OCI-LY3 (cell line): ENCODE measurements at regions not wholly inside any gene's neighbourhood (a gene's known extent, or its start where the extent isn't known, plus 50 kb on each side); places are given as distances from the start of the nearest gene placed in this dataset.

ENCODE experiments used
- H2AFZ ChIP-seq: fragments of 200-600, 300-600 bp; shearing (Covaris generic); 2 replicates; pipeline ENCODE4 v1.6.0; 2014; ENCODE audit warnings: antibody characterized with exemption, low read depth, low read length
- H3K27ac ChIP-seq: fragments of 200-600, 300-600 bp; sonication (generic); 2 replicates; pipeline ENCODE4 v1.5.1; 2014; ENCODE audit warnings: mild to moderate bottlenecking, low read length, moderate library complexity, mixed read lengths
- H3K27me3 ChIP-seq: fragments of 200-600, 300-600 bp; sonication (generic); 2 replicates; pipeline ENCODE4 v1.6.1; 2014; ENCODE audit warnings: low read depth, low read length, mixed read lengths
- H3K36me3 ChIP-seq: fragments of 200-600, 300-600 bp; sonication (generic); replicated peaks from 2 replicates; pipeline ENCODE3; 2014; ENCODE audit warnings: low read depth, low read length, mixed read lengths
- H3K4me1 ChIP-seq: fragments of 300-600, 200-600 bp; sonication (generic); 2 replicates; pipeline ENCODE4 v1.6.1; 2014; ENCODE audit warnings: low read length, mixed read lengths
- H3K4me2 ChIP-seq: fragments of 200-600, 300-600 bp; sonication (generic); 2 replicates; pipeline ENCODE4 v1.6.1; 2014; ENCODE audit warnings: low read length, mixed read lengths
- H3K4me3 ChIP-seq: fragments of 300-600, 200-600 bp; sonication (generic); 2 replicates; pipeline ENCODE4 v1.5.1; 2014; ENCODE audit warnings: antibody characterized with exemption, mild to moderate bottlenecking, low read length, moderate library complexity
- H3K79me2 ChIP-seq: fragments of 300-600, 200-600 bp; shearing (Covaris generic); 2 replicates; pipeline ENCODE4 v1.6.1; 2014; ENCODE audit warnings: mild to moderate bottlenecking, low read length, mixed read lengths
- H3K9ac ChIP-seq: fragments of 300-600, 200-600 bp; shearing (Covaris generic); 2 replicates; pipeline ENCODE4 v1.6.0; 2014; ENCODE audit warnings: mild to moderate bottlenecking, low read length, moderate library complexity
- H3K9me3 ChIP-seq: fragments of 200-600, 300-600 bp; shearing (Covaris generic); 2 replicates; pipeline ENCODE4 v1.6.1; 2014; ENCODE audit warnings: low read length, mixed read lengths; ENCODE audit not compliant: insufficient read depth
- H4K20me1 ChIP-seq: fragments of 200-600, 300-600 bp; sonication (generic); 2 replicates; pipeline ENCODE4 v1.6.1; 2016; ENCODE audit warnings: low read length, mixed read lengths; ENCODE audit not compliant: insufficient read depth
- EZH2phosphoT487 ChIP-seq: fragments of 200-600 bp; shearing (Covaris generic); IDR thresholded peaks from 2 replicates; pipeline ENCODE4 v1.6.1; 2018; ENCODE audit warnings: antibody characterized with exemption, mixed run types, low read depth
- TF ChIP-seq, protein P1 (sequence below): fragments of 200-600, 300-600 bp; sonication (generic); IDR thresholded peaks from 2 replicates; pipeline ENCODE4 v1.5.1; 2014; ENCODE audit warnings: antibody characterized with exemption, low read length, low read depth

DNA sequence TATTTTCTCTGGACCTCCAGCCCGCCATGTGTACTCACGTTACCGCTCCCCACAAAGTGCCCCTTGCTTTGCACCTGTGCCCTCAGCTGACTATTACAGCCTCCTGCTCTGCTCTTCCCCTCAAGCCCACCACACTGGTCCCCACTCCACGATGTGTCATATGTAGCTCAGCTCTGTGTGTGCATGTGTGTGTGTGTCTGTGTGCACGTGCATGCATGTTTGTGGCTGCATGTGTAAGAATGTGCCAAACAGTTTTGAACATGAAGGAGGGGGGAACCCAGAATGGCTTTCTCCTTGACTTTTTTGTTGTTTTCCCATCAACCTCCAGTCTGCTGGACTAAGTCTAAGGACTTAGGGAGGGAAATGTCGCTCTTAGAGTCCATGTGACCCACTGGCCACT lies 54.8 kb upstream of the BTRC start:
- Histone ChIP-seq H3K79me2 (no peaks in the 10 kb centered on the region), H2AFZ (no peak overlapping the region), H3K27ac (no peak overlapping the region), H3K9ac (no peak overlapping the region), H3K9me3 (no peaks in the 10 kb centered on the region), H3K4me3 (no peak overlapping the region), H3K4me1 (no peaks in the 10 kb centered on the region), H3K27me3 (no peaks in the 10 kb centered on the region), H3K4me2 (no peak overlapping the region), H3K36me3 (no peaks in the 10 kb centered on the region), H4K20me1 (no peaks in the 10 kb centered on the region)
- TF ChIP-seq, protein P1, sequence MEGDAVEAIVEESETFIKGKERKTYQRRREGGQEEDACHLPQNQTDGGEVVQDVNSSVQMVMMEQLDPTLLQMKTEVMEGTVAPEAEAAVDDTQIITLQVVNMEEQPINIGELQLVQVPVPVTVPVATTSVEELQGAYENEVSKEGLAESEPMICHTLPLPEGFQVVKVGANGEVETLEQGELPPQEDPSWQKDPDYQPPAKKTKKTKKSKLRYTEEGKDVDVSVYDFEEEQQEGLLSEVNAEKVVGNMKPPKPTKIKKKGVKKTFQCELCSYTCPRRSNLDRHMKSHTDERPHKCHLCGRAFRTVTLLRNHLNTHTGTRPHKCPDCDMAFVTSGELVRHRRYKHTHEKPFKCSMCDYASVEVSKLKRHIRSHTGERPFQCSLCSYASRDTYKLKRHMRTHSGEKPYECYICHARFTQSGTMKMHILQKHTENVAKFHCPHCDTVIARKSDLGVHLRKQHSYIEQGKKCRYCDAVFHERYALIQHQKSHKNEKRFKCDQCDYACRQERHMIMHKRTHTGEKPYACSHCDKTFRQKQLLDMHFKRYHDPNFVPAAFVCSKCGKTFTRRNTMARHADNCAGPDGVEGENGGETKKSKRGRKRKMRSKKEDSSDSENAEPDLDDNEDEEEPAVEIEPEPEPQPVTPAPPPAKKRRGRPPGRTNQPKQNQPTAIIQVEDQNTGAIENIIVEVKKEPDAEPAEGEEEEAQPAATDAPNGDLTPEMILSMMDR = no peak
- TF ChIP-seq EZH2phosphoT487 = no peak

GRCh38 chr10:101301111-101301731 lies 52.7 kb upstream of the BTRC start:
- Histone ChIP-seq H2AFZ (no peak overlapping the region), H3K9me3 (no peaks in the 10 kb centered on the region), H3K4me3 (no peak overlapping the region), H3K4me2 (no peak overlapping the region), H3K27me3 (no peaks in the 10 kb centered on the region), H3K79me2 (no peaks in the 10 kb centered on the region), H3K36me3 (no peaks in the 10 kb centered on the region), H3K9ac (no peak overlapping the region), H3K4me1 (no peaks in the 10 kb centered on the region), H4K20me1 (no peaks in the 10 kb centered on the region), H3K27ac (no peak overlapping the region)
- TF ChIP-seq EZH2phosphoT487 = no peak
- TF ChIP-seq, protein P1 = peak; percentile 43

DNA sequence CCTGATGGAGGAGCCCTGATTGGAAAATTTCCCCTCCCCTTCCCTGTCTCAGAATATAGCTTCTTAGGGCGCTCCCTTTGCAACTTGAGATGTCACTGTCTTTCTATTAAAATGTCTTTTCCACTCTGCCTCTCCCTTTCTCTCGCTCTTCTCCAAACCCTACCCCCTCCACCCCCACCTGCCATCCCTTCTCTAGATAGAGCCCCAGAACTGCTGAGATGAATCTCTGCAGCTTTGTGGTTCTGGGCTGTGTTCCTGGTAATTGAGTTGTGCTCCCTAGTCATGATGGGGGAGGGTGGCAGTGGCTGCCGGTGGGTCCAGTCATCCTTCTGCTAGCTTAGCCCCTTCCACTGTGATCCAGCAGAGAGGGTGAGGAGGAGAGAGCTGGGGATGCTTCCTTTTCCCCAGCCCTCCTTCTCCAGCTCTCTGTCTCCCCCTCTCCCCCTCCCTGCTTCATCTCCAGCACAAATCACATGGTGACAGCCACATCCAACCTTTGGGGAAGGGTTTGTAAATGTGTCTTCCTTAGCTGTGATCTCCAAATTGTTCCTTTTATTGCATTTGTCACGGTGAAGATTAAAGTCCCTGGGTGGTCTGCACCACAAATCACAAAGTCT lies 50.8 kb upstream of the BTRC start:
- Histone ChIP-seq H3K4me1 (no peaks in the 10 kb centered on the region), H3K36me3 (no peaks in the 10 kb centered on the region), H3K27me3 (no peaks in the 10 kb centered on the region), H4K20me1 (no peaks in the 10 kb centered on the region), H3K27ac (no peak overlapping the region), H3K79me2 (no peaks in the 10 kb centered on the region), H3K4me2 (no peak overlapping the region), H3K9ac (no peak overlapping the region), H3K4me3 (no peak overlapping the region), H3K9me3 (no peaks in the 10 kb centered on the region), H2AFZ (no peak overlapping the region)
- TF ChIP-seq, protein P1 = no peak
- TF ChIP-seq EZH2phosphoT487 = no peak
